ENCODE measurements at regions not wholly inside any gene's neighbourhood (a gene's known extent, or its start where the extent isn't known, plus 50 kb on each side); places are given as distances from the start of the nearest gene placed in this dataset.

GRCh38 chr2:18842836-18843235 lies 253.5 kb upstream of the NT5C1B start:
- TF ChIP-seq POLR2A (IDR thresholded peaks at IDR 0.05) (no peak), CTCF (IDR thresholded peaks at IDR 0.05) (no peak)
